OCI-LY3 (cell line): ENCODE measurements at regions not wholly inside any gene's neighbourhood (a gene's known extent, or its start where the extent isn't known, plus 50 kb on each side); places are given as distances from the start of the nearest gene placed in this dataset.
A peak's percentile ranks its signal among the peaks of the same experiment; 100 is the strongest.
"Not testable (repeated sequence)": the region's sequence is repeated elsewhere in the genome, so short reads cannot be mapped to it uniquely, and the experiment has no call there.

ENCODE experiments used
- H2AFZ ChIP-seq: fragments of 200-600, 300-600 bp; shearing (Covaris generic); 2 replicates; pipeline ENCODE4 v1.6.0; 2014; ENCODE audit warnings: antibody characterized with exemption, low read depth, low read length
- H3K27ac ChIP-seq: fragments of 200-600, 300-600 bp; sonication (generic); 2 replicates; pipeline ENCODE4 v1.5.1; 2014; ENCODE audit warnings: mild to moderate bottlenecking, low read length, moderate library complexity, mixed read lengths
- H3K27me3 ChIP-seq: fragments of 200-600, 300-600 bp; sonication (generic); 2 replicates; pipeline ENCODE4 v1.6.1; 2014; ENCODE audit warnings: low read depth, low read length, mixed read lengths
- H3K36me3 ChIP-seq: fragments of 200-600, 300-600 bp; sonication (generic); replicated peaks from 2 replicates; pipeline ENCODE3; 2014; ENCODE audit warnings: low read depth, low read length, mixed read lengths
- H3K4me1 ChIP-seq: fragments of 300-600, 200-600 bp; sonication (generic); 2 replicates; pipeline ENCODE4 v1.6.1; 2014; ENCODE audit warnings: low read length, mixed read lengths
- H3K4me2 ChIP-seq: fragments of 200-600, 300-600 bp; sonication (generic); 2 replicates; pipeline ENCODE4 v1.6.1; 2014; ENCODE audit warnings: low read length, mixed read lengths
- H3K4me3 ChIP-seq: fragments of 300-600, 200-600 bp; sonication (generic); 2 replicates; pipeline ENCODE4 v1.5.1; 2014; ENCODE audit warnings: antibody characterized with exemption, mild to moderate bottlenecking, low read length, moderate library complexity
- H3K79me2 ChIP-seq: fragments of 300-600, 200-600 bp; shearing (Covaris generic); 2 replicates; pipeline ENCODE4 v1.6.1; 2014; ENCODE audit warnings: mild to moderate bottlenecking, low read length, mixed read lengths
- H3K9ac ChIP-seq: fragments of 300-600, 200-600 bp; shearing (Covaris generic); 2 replicates; pipeline ENCODE4 v1.6.0; 2014; ENCODE audit warnings: mild to moderate bottlenecking, low read length, moderate library complexity
- H3K9me3 ChIP-seq: fragments of 200-600, 300-600 bp; shearing (Covaris generic); 2 replicates; pipeline ENCODE4 v1.6.1; 2014; ENCODE audit warnings: low read length, mixed read lengths; ENCODE audit not compliant: insufficient read depth
- H4K20me1 ChIP-seq: fragments of 200-600, 300-600 bp; sonication (generic); 2 replicates; pipeline ENCODE4 v1.6.1; 2016; ENCODE audit warnings: low read length, mixed read lengths; ENCODE audit not compliant: insufficient read depth
- EZH2phosphoT487 ChIP-seq: fragments of 200-600 bp; shearing (Covaris generic); IDR thresholded peaks from 2 replicates; pipeline ENCODE4 v1.6.1; 2018; ENCODE audit warnings: antibody characterized with exemption, mixed run types, low read depth
- TF ChIP-seq, protein P1 (sequence below): fragments of 200-600, 300-600 bp; sonication (generic); IDR thresholded peaks from 2 replicates; pipeline ENCODE4 v1.5.1; 2014; ENCODE audit warnings: antibody characterized with exemption, low read length, low read depth

DNA sequence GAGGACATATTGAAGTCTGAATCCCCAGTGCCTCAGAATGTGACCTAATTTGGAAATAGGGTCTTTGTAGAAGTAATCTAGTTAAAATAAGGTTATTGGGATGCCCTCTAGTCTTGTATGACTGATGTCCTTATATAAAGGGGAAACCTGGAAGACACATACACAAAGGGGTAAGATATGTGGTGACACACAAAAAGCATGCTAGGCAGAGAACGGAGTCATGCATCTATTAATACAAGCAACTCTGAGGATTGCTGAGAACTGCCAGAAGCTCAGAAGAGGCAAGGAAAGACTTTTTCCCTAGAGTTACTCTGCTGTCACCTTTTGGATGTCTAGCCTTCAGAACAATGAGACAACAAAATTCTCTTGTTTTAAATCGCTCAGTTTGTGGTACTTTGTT lies 58.1 kb upstream of the TMEM108 start:
- Histone ChIP-seq H3K4me1 (peaks cover 11% of the 10 kb centered on the region), H3K36me3 (no peaks in the 10 kb centered on the region), H3K79me2 (no peaks in the 10 kb centered on the region), H3K27me3 (peaks cover 10% of the 10 kb centered on the region; the same call in 1 of the 2 replicates), H4K20me1 (no peaks in the 10 kb centered on the region), H3K9me3 (no peaks in the 10 kb centered on the region), H2AFZ (no peak overlapping the region), H3K9ac (no peak overlapping the region), H3K4me3 (no peak overlapping the region), H3K4me2 (no peak overlapping the region), H3K27ac (no peak overlapping the region)
- TF ChIP-seq, protein P1, sequence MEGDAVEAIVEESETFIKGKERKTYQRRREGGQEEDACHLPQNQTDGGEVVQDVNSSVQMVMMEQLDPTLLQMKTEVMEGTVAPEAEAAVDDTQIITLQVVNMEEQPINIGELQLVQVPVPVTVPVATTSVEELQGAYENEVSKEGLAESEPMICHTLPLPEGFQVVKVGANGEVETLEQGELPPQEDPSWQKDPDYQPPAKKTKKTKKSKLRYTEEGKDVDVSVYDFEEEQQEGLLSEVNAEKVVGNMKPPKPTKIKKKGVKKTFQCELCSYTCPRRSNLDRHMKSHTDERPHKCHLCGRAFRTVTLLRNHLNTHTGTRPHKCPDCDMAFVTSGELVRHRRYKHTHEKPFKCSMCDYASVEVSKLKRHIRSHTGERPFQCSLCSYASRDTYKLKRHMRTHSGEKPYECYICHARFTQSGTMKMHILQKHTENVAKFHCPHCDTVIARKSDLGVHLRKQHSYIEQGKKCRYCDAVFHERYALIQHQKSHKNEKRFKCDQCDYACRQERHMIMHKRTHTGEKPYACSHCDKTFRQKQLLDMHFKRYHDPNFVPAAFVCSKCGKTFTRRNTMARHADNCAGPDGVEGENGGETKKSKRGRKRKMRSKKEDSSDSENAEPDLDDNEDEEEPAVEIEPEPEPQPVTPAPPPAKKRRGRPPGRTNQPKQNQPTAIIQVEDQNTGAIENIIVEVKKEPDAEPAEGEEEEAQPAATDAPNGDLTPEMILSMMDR: no peak
- no peak for TF ChIP-seq EZH2phosphoT487

DNA sequence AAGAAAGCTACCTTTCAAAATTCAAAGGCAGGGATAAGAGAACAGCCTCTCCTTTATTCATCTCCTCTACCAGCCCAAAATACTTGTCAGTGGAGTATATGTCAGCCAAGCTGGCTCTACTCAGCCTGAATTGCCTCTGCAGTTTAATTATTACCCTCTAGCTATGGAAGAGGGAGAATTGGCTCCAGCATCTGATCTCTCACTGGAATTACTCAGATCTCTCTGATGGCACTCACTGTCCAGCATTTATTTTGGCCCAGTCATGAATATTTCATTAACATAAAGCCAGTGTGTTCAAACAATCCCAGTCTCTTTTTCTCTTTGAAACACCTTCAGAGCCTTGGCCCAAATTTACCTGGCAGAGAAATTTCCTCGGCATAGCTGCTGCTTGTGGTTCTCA lies 58.6 kb upstream of the TMEM108 start:
- TF ChIP-seq, protein P1: no peak
- TF ChIP-seq EZH2phosphoT487: no peak
- Histone ChIP-seq H3K36me3 (no peaks in the 10 kb centered on the region), H3K4me1 (peaks cover 15% of the 10 kb centered on the region), H4K20me1 (no peaks in the 10 kb centered on the region), H3K9me3 (no peaks in the 10 kb centered on the region), H3K27ac (no peak overlapping the region), H2AFZ (no peak overlapping the region), H3K4me3 (no peak overlapping the region), H3K4me2 (no peak overlapping the region), H3K27me3 (peaks cover 10% of the 10 kb centered on the region; the same call in 1 of the 2 replicates), H3K79me2 (no peaks in the 10 kb centered on the region), H3K9ac (no peak overlapping the region)

DNA sequence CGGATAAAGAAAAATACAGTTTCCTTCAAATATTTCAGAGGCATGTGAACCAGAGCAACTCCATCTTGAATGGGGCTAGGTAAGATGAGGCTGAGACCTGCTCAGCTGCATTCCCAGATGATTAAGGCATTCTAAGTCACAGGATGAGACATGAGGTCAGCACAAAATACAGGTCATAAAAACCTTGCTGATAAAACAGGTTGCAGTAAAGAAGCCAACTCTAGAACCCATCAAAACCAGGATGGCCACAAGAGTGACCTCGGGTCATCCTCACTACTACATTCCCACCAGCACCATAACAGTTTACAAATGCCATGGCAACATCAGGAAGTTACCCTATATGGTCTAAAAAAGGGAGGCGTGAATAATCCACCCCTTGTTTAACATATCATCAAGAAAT lies 59.2 kb upstream of the TMEM108 start:
- H3K27me3 ChIP-seq: peaks cover 10% of the 10 kb centered on the region; the same call in 1 of the 2 replicates
- not testable (repeated sequence) for H4K20me1 ChIP-seq, H3K4me3 ChIP-seq, H3K79me2 ChIP-seq, H3K9ac ChIP-seq, H3K9me3 ChIP-seq, H3K27ac ChIP-seq, H2AFZ ChIP-seq, H3K4me2 ChIP-seq, H3K36me3 ChIP-seq
- peaks cover 15% of the 10 kb centered on the region for H3K4me1 ChIP-seq

DNA sequence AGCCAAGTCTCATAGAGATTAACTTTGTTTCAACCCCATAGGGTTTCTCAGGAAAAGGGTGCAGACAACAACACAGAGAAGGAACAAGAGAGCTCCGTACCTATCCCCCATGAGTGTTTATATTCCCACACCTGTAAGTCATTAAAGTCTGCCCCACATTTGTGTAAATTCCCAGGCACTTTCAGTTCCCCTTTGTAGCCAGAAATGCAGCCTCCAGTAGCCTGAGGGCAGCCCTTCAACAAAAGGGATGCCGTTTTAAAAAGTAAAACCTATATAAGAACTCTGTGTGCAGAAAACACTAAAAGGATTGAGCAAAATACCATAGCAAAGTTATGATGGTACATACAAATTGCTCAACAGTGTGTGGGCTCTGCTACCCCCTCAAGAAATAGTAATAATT lies 59.7 kb upstream of the TMEM108 start:
- H3K36me3 ChIP-seq: no peaks in the 10 kb centered on the region
- no peaks in the 10 kb centered on the region for H3K9me3 ChIP-seq
- H3K4me1 ChIP-seq: peaks cover 15% of the 10 kb centered on the region
- no peak for TF ChIP-seq EZH2phosphoT487
- TF ChIP-seq, protein P1: no peak
- H3K27ac ChIP-seq: no peak overlapping the region
- no peaks in the 10 kb centered on the region for H4K20me1 ChIP-seq
- H3K79me2 ChIP-seq: no peaks in the 10 kb centered on the region
- no peak overlapping the region for H3K9ac ChIP-seq
- peak overlapping the region; percentile 4; the same call in 1 of the 2 replicates for H3K4me2 ChIP-seq
- no peak overlapping the region for H3K4me3 ChIP-seq
- peaks cover 10% of the 10 kb centered on the region; the same call in 1 of the 2 replicates for H3K27me3 ChIP-seq
- H2AFZ ChIP-seq: no peak overlapping the region

GRCh38 chr3:132974097-132974496 lies 64.1 kb upstream of the TMEM108 start:
- no peaks in the 10 kb centered on the region for H3K36me3 ChIP-seq
- no peak for TF ChIP-seq EZH2phosphoT487
- TF ChIP-seq, protein P1: no peak
- no peaks in the 10 kb centered on the region for H3K79me2 ChIP-seq
- H3K9me3 ChIP-seq: no peaks in the 10 kb centered on the region
- no peak overlapping the region for H3K4me2 ChIP-seq
- H3K4me1 ChIP-seq: peaks cover 15% of the 10 kb centered on the region
- no peak overlapping the region for H3K27ac ChIP-seq
- H3K27me3 ChIP-seq: no peaks in the 10 kb centered on the region
- no peaks in the 10 kb centered on the region for H4K20me1 ChIP-seq
- no peak overlapping the region for H3K4me3 ChIP-seq
- H3K9ac ChIP-seq: no peak overlapping the region
- H2AFZ ChIP-seq: no peak overlapping the region
